HG02763 (cell line): ENCODE measurements at regions not wholly inside any gene's neighbourhood (a gene's known extent, or its start where the extent isn't known, plus 50 kb on each side); places are given as distances from the start of the nearest gene placed in this dataset.

Source experiments
- ATAC-seq: cut with Tn5 transposase; IDR thresholded peaks from one replicate; pipeline ENCODE4 v1.9.1; 2021; ENCODE audit warnings: mild to moderate bottlenecking, moderate library complexity; ENCODE audit not compliant: unreplicated experiment

DNA sequence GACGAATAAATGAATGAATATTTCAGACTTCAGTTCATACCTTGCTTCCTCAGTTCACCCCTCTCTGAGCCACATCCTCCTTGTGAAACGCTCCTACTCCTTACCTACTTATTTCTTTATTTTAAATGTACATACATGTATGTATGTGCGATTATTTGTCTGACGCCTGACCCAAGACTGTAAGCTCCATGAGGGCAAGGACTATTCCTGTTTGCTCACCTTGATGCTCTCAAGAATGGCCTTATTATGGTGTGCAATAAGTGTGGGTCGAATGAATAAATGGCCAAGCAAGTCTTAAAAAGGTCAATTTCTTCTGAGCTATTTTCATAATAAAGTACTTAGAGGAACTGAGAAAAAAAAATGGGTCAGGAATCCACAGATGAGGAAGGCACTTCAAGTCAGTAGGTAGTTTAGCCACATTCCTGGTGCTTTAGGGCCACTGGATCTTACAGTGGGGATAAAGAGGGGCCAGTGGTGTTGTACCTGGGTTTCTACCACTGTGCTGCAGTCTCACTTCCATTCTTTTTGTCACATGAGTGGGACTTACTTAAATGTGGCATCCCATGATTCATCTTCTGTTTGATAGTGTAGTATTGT, 74.7 kb downstream of the SDC1 start:
- no peak for ATAC-seq

DNA sequence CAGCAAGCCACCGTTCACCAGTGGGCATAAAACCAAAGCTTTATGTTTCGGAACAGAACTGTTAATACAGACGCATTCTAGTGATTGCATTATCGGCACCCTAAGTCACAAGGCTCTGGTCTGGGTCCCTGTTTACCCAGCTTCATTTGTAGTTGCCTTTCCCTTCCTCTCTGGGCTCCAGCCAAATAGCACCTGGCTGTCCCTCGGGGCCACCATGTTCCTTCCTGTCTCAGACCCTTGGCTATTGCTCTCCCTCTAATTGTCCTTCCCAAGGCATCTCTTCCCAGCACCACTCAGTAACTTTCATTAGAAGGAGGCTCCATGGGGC, 75.3 kb downstream of the SDC1 start:
- ATAC-seq, result no peak

DNA sequence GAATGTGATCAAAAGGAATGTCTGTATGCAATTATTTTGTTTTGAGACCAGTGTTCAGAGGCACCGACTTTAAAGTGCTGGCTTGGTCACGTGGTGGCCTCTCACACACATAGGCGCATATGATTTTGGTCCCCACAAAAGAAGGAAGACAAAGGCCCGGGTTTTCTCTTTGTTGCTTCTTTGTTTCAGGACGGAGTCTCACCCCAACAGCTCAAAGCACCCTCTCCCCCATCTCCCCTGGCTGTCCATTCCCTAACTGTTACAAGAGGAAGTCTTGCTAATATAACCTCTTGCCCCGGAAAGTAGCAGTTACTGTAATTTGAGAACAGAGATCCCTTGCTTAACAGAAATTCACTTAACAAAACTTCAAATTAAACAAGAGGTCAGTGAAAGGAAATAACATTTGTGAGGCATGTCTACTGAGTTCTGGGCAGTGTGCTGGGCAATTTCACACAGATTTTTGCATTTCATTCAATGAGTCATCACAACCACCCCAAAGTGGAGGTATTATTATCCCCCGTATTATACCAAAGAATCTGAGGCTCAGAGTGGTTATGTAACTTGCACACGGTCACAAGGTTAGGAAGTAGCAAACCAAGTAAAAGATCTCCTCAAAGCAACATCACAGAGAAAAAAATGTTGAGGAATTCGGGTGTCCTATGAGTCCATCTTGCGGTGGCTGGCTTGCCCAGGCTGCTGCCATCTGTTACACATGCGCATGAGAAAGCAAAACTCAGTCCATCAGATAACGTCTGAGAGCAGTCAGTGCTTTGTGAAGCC, 75.8 kb downstream of the SDC1 start:
- ATAC-seq, result no peak

DNA sequence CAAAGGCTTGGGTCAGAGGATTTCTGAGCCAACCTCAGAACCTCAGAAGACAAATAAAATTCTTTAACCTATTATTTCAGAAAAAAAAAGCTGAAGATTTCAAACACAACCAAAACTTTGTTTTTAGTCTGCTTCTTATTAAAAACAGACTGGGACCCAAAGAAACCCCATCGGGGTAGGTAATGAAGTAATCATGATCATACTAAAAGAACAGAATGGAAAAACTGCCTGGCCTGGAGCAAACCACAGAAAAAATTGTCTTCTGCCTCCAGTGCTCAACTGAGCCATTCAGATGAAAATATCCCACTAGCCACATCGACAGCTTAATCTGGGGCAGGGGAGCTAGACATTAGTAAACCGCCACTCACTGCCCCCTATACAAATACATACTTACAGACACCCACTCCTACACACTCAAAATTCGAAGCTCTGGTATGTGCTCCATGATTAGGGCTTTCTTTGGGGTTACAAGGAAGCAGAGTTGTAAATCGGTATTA, 76.5 kb downstream of the SDC1 start:
- ATAC-seq, result no peak

DNA sequence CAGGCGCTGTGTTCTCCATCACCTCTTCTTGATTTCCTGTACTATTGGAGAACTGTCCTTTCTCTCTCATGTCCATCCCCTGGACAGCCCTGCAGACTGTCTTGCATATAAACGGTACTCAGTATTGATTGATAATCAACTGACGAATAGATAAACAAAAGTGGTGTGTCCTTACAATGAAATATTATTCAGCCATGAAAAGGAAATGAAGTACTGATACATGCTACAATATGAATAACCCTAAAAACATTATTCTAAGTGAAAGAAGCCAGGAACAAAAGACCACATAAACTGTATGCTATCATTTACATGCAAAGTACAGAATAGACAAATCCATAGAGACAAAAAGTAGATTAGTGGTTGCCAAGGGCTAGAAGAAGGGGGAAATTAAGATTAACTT, 77.6 kb downstream of the SDC1 start:
- no peak for ATAC-seq

DNA sequence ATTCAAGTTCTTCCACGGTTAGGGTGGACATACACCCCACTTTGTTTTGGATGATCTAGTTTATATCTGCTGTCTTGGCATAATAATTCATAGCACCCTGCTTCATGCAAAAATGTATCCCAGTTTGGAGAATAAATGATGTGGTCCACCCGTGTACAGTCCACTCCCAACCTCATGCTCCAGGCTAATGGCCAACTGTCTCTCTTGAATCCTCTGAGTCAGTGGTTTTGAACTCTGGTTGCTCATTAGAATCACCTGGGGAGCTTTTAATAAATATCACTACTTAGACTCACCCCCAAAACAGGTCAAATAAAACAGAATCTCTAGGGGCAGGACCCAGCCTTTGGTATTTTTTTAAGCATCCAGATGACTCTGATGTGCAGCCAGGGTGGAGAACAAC, 78.5 kb downstream of the SDC1 start:
- ATAC-seq, result no peak

DNA sequence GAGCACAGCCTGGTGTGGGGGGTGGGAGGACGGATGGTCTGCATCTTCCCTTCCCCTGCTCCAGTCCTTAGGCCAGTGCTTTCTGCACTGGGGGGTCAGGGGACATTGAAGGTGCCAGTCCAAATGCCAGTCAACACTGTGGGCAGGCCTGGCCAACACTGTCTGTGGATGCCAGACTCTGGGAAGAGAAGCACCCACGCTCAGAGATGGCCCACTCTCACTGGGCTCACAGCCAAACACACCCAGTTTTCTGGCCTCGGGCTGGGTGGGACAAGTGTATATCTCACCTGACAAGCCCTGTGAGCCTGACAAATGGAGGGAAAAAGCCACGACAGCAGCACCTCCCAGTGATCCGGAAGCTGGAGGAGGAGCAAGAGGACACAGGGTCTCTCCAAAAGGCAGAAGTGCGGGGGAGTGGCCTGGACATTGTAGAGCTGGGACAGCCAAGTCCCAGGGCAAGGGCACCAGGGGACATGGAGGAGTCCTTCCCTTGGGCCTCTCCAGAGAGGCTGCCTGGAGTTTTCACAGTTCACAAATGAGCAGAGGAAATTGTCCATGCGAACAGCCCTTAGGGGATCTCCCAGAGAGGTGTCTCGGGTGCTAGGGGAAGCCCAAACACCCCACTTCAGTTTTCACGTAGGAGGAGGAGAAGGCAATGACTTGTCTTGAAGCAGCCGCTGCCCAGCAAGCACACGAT, 79.3 kb downstream of the SDC1 start:
- peak; percentile 79 for ATAC-seq

DNA sequence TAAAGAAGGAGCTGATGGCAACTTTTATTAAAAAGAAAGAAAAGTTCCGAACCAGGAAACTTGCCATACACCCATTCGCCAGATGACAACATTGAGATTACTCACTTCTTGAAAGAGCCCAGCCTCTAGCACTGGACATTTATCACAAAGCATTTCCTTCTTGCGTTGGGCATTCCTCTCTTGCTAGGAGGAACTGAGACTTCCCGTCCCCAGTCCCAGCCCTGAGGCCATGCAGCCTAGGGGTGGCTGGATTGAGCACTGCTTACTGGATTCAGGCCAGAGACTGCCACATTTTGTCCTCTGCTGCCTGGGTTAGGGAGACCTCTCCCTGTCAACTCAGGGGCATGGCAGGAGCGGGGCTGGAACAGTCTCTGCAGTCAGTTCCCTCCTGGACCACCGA, 80.1 kb downstream of the SDC1 start:
- ATAC-seq, result no peak

DNA sequence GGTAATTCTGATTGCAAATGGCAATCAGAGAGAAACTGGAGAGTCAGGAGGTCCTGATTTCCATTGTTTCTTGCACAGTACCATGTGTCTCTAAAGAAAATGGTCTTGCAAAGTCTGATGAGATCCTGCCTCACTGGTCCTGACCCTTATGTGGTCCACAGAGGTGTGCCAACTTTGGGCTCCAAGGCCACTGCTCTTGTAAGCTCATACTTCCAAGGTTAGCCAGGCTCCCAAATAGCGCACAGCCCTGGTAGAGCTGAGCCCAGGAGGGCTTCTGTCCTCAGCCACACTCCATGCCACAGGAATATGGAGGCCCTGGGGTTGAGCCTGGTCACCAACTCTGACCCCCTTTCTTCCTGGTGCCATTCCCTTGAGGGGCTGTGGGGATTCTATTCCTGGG, 80.7 kb downstream of the SDC1 start:
- no peak for ATAC-seq

DNA sequence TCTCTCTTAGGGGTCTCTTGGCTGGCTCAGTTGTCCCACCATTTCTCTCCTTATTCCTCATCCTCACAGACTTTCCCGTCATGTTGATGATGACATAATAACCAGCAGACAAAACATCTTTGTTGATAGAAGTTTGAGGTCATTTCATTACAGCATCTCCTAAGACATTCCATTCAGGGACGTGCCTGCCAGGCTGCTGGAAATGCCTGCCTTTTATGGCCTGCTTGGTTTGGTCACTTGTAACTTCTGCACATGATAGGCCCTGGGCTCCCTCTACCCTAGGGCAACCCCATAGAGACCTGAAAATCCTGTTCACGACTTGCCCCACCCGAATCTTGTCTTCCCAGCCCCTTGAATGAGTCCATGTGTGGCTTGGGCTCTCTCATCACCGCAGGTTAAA, 81.7 kb downstream of the SDC1 start:
- no peak for ATAC-seq

DNA sequence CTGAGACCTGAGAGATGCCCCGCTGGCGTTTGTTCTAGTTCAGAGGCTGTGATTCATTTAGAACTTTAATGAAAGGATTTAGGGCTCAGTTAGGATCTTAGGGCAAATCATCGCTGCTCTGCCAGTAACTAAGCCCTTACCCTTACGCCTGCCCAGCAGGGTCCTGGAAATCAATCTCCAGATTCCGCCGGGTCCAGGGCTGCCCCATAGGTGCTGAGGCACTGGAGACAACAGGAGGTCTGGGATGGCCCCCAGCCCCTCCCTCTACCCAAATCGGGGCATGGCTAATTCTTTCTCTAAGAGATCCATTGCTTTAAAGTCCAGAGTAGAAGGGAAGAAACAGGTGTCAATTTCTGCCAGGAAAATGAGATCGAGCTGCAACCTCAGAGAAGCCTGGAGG, 83.1 kb downstream of the SDC1 start:
- ATAC-seq, result no peak

DNA sequence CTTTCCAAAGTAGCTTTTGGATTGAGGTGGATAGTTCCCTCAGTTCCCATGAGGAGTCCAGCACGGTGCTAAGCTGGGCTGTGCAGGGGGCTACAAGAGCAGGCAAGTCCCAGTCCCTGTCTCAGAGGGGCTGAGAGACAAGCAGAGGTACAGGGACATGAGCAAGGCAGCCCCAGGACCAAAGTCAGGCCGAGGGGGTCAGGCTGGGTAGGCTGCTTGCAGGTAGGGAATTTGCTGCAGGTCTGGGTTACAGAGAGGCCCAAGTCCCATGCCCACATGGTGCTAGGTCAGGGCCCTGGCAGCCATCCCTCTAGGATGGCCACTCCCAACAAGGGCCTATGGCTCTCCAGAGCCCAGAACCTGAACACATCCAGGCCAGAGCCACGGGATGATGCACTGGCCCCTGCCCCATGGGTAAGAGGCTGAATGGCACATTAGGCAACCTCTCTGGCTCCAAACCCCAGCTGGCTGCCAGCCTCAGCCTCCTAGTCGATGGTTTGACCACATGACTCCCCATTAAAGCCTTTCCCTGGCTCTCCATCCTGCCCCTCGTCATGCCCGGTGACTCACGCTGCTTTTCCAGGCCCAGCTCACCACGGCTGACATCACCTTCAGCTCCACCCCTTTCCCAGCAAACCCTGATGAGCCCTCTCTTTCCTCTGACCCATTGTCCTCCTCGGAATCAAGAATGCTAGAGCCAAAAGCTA, 83.7 kb downstream of the SDC1 start:
- ATAC-seq, result no peak

DNA sequence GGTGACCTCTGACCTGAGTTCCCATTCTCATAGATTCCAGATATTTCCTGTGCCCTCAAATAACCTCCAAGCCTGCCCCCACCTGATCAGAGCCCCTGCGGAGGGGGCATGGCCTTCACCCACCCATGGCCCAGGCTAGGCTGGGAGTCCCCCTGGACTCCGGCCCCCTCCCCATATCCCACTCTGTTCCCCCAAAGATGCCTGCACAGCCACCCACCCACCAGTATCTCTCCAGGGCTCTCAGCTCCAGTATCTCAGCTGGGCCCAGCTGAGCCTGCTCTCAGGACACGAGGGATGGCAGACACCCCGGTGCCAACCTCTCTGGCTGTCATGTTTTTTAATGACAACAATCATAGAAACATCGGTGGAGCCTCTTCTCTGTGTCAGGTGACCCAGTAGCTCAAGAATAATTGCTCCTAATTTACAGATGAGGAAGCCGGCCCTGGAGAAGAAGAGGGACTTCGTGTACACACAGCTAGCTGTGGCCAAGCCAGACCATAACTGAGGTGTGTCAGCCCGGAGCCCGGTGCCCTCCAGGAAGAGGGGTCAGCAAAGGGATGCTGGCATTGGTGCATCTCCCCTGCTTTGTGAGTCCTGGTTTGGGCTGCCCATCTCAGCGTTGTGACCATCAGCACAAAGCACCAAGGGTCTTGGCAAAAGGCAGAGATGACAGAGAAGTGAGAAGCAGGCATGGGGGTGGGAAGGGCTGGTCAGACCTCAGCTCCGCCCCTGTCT, 84.4 kb downstream of the SDC1 start:
- no peak for ATAC-seq

DNA sequence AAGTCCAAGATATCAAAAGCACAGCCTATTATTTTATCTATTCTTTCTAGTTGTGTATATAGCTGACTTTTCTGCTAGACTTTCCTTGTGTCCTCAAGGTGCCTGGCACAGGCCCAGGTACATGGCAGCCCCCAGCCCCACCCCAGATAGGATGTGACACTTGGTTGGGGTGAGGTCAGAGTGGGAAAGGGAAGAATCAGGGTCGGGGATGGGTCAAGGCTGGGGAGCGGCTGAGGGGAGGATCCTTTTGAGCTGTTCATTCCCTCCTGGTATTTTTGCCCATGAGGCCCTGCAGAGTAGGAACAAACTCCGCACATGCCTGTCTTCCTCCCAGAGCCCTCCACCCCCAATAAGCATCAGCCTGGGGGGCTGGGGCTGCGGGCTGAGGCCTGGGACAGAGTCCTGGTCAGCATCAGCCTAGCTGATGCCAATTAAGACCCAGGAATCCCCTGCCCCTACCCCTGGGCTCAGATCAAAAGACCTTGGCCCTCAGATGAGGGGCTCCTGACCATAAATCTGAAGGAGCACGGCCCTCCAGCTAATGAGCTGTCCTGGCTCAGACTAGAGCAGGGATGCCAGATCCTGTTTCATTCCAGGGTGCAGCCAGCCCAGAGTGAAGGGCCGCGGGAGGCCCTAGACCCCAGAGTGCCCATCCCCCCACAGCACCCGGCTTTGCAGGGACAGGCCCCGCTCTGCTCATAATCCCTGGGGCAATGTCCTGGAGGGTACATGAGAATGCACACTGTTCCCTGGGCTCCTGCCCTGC, 85.3 kb downstream of the SDC1 start:
- ATAC-seq, result no peak

DNA sequence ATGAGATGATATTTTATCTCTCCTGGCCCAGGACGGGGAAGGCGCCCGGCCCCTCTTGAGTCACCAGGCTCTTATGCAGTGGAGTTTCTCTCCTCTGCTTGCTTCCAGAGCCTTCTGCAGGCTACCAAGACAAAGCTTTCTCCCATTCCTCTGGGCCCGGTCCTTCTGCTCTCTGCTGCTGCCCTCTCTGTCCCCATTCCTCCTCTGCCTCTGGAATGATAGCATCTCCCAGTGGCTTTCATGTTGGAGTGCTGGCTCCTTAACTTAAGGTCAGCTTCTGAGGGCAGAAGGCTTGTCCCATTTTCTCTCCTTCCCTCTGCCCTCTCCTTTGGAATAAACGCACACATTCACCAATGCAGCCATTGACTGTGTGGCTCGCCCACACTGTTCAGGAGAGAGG, 86.2 kb downstream of the SDC1 start:
- no peak for ATAC-seq

DNA sequence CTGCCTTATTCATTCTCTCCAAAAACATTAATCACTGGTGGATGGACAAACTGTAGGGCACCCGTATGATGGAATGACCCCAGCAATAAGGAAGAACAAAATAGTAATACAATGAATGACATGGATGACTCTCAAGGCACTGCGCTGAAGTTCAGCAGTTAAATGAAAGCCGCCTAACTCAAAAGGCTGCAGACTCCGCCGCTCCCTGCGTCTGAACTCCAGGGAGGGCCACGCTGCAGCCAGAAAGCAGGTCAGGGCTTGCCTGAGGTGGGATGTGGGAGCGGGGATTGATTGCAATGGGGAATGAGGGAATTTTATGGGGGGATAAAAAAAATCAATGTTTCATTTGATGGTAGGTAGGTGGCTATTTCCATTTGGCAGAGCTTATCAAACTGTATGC, 86.5 kb upstream of the LAPTM4A start:
- no peak for ATAC-seq

DNA sequence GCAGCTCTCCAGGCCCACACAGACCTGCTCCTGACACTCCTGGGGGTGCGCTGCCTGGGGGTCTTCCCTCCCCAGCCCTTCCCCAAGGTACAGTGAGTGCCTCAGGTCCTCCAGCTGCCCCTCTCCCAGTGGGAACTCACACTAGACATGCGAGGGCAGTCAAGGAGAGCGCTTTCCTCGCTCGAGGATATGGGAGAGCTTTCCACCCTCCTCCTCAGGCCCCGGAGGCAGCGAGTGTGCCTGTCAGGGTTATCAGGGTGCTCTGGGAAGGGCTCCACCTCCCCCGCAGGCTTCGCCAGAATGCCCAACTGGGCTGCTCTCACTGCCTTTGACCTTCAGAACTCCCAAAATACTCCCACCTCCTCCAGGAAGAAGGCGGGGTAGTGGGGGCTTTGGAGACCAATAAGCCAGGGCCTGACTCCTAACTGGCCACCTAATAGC, 85.7 kb upstream of the LAPTM4A start:
- ATAC-seq, result no peak

DNA sequence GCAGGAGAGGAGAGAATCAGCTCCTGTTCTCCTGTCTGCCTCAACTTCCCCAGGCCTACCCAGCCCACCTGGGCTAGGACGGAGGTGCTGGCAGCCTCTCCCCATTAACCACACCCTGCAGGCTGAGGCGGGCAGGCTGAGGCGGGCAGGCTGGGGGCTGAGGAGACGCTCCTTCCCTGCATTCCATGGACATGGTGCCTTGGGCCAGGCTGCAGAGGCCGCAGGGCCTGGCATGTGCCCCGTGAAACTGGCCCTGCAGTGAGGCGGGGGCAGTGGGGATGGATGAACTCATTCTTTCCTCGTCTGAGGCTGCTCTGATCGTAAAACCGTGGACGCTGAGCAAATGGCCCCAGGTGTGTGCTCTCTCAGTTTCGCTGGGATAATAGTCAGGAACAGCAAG, 84.7 kb upstream of the LAPTM4A start:
- ATAC-seq, result no peak

DNA sequence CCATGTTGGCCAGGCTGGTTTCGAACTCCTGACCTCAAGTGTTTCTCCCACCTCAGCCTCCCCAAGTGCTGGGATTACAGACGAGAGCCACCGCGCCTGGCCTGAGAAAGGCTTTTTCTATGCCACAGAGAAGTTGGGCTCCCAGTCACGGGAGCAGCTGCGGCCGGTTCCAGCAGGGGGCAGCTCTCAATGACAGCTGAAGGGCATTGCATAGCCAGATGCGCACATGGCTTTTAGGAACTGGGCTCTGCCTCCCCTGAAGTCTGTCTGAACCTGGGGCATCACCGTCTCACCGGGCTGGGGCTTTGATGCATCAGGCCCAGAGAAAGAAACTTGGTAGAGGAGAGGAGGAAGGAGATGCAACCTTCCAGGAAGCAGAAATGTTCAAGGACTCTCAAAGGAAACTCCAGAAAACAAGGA, 84.2 kb upstream of the LAPTM4A start:
- peak; percentile 73 for ATAC-seq

DNA sequence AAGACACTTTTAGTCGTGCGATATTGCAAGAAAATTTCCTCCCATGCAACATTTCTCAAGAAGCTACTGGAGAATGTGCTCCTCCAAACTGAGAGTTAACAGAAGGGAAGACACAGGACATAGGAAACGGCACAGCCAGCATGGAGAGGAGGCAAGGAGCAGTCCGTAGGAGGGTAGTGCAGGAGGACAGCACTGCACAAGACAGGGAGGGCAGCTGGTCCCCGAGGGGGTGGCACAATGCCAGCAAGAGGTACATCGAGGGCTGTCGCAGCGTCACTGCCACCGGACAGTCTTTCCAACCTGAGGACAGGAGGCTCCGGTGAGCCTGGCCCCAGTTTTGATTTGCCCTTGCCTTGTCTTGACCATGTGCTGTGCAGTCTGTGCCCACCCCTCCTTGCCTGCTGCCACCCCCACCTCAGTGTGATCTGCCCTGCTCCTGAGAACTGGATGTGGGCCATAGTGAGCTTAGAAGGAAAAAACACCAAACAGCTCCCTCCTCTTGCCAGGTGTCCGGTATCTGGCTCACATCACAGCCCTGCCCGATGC, 81.6 kb upstream of the LAPTM4A start:
- no peak for ATAC-seq
